GM19238 (cell line): ENCODE measurements at regions not wholly inside any gene's neighbourhood (a gene's known extent, or its start where the extent isn't known, plus 50 kb on each side); places are given as distances from the start of the nearest gene placed in this dataset.

Experiments
- DNase-seq: peaks from one replicate; pipeline ENCODE4 v3.0.0; 2011; ENCODE audit warnings: low spot score; ENCODE audit not compliant: insufficient read length

GRCh38 chr3:177563792-177564191 is 366.5 kb upstream of the TBL1XR1 start:
- DNase-seq = no peak

DNA sequence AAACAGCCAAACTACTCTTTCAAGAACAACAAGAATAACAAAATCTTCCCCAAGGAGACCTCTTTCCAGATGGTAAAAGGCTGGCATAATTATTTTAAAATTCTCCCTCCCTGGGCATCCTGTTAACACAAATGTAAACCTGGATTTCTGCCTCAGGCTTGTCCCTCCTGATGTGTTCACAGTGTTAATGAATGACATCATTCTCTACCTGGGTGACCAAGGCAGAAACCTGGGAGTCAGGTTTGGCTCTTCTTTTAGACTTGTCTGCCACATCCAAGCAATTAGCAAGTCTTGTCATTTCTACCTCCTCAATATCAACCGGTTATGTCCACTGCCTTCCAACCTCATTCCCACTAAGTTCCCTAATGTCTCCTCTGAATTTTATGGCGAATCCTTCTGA is 368.7 kb upstream of the TBL1XR1 start:
- DNase-seq = no peak

GRCh38 chr3:177567833-177568232 is 370.6 kb upstream of the TBL1XR1 start:
- no peak for DNase-seq

DNA sequence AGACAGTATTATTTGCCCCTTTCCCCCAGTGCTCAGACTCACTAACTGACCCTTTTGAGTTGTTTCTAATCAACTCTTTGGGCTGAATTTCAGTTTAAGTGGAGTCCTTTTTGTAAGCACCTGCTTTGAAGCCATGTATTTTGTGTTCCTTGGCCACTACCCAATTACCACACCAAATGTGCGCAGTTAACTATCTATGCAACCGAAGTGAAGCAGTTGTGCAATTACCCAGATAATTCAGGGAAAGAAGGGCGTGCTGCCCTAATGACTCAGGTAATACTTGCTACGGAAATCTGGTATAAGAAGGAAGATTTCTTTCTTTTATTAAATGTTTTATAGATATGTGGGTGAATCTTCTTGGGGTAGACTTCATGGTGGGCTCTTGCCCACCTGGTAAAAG is 371.9 kb upstream of the TBL1XR1 start:
- no peak for DNase-seq

GRCh38 chr3:177569875-177570657 is 372.8 kb upstream of the TBL1XR1 start:
- DNase-seq = no peak

GRCh38 chr3:177571271-177571943 is 374.1 kb upstream of the TBL1XR1 start:
- no peak for DNase-seq

GRCh38 chr3:177571944-177572315 is 374.6 kb upstream of the TBL1XR1 start:
- DNase-seq = no peak

- no peak for DNase-seq
Observed at GRCh38 chr3:177574222-177574856, 377.1 kb upstream of the TBL1XR1 start.

DNA sequence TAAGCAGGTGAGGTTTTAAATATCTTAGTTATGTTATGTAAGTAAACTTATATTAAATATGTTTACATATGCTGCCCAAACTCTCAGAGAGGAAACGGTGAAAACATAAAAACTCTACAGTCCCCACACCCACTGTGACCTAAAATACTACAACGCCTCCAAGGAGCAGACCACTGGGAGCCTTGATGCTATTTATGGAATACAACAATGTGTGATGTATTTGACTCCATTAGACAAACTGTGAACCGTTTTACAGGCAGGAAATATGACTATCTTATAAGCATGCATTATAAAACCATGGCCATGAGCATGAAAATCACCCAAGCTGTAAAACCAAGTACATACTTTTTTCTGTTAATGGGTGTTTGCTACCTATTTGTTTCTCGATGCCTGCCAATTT is 379.5 kb upstream of the TBL1XR1 start:
- DNase-seq = no peak

GRCh38 chr3:177578488-177578887 is 381.2 kb upstream of the TBL1XR1 start:
- no peak for DNase-seq

DNA sequence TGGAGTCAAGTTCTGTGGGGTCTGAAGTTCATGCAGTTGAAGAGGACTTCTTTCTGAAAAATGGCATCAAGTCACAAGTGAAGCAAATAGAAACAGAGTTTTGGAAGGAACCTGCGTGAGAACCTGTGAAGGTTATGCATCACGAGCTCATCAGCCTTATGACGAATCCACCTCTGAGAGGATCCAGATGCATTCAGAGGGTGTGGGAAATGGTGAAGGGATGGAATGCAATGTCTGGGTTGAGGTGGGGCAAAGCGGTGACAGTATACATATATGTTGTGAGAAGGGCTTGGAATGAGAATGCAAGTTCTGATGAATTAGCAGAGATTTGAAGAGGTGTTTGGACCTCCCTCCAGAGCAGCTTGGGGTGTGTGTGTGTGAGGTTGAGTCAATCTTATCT is 382.1 kb upstream of the TBL1XR1 start:
- no peak for DNase-seq

GRCh38 chr3:177580437-177580836 is 383.2 kb upstream of the TBL1XR1 start:
- DNase-seq = no peak

GRCh38 chr3:177585271-177585670 is 388.0 kb upstream of the TBL1XR1 start:
- DNase-seq = no peak

DNA sequence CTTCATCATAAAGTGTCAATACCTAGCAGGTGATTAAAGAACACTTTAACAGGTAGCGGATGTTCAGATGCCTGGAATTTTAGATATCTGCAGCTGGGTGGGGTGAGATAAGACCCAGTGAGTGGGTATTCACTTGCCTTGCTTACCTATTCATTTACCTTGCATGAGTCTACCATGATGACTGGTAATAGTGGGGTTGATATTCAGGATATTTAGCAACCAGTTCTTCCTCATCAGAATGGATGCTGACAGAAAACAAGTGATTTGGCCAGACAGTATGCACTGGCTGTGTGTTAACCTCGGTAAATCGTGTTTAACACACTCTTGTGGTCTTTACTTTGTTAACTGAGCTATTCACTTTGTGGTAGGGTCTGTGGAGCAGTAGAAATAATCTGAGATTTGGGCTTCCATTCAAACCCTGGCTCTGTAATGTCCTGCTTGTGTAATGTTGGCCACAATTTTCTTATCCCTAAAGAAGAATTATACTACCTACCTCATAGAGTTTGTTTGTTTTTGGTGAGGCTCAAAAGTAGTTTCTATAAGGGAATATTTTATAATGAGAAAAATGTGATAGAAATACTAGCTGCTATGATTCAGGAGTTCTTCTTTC is 391.9 kb upstream of the TBL1XR1 start:
- DNase-seq = no peak

- no peak for DNase-seq
Observed at GRCh38 chr3:177589911-177590381, 392.7 kb upstream of the TBL1XR1 start.

DNA sequence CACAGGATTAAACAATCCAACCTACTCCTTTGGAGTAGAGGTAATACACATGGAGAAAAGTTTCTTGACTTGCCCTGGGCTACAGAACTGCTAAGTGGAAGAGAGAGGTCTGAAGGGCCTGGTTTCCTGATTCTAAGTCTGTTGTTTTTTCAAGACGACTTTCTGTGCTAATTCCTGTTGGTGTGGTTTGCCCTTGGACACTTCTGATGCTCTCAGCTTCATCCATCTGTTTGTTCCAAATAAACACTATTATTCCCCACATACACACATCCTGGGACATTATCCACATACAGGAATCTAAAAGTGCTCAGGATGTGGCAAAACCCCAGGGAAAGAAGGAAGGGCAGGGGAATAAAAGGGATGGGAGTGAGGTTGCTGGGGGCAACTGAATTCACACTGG is 393.5 kb upstream of the TBL1XR1 start:
- DNase-seq = no peak

DNA sequence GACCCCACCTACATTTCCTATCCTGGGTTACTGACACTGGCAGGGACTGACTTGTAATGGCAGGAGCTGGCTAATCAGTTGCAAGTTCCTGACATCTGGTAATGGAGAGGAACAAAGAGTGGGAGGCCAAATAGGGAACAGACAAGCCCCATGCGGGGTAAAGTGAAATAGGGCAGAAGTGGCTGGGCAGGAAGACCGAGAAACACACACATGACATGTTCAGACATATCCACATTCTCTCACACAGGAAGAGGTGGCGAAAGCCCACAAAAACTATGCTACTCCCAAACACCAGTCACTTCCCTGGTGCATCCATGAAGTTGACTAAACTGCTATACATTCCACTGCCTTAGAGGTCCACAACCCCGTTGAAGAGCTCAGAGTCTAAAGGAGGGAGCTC is 394.1 kb upstream of the TBL1XR1 start:
- no peak for DNase-seq

DNA sequence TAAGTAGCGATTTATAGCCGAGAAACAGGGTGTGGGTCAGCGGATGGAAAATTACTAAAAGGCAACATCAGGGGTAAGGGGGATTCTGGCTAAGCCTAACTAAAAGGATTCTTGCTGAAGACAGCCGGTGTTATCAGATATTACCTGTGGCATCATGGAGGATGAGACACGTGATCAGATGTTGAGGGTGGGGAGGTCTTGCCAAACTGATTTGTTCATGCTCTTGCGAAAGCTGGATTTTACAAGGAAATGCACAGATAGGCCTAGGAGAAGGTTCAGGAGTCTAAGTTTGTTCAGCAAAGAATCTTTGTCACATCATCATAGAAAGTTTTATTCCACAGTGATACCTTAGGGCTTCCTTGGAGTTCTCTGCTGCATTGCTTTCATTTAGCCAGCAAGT is 396.8 kb upstream of the TBL1XR1 start:
- no peak for DNase-seq

DNA sequence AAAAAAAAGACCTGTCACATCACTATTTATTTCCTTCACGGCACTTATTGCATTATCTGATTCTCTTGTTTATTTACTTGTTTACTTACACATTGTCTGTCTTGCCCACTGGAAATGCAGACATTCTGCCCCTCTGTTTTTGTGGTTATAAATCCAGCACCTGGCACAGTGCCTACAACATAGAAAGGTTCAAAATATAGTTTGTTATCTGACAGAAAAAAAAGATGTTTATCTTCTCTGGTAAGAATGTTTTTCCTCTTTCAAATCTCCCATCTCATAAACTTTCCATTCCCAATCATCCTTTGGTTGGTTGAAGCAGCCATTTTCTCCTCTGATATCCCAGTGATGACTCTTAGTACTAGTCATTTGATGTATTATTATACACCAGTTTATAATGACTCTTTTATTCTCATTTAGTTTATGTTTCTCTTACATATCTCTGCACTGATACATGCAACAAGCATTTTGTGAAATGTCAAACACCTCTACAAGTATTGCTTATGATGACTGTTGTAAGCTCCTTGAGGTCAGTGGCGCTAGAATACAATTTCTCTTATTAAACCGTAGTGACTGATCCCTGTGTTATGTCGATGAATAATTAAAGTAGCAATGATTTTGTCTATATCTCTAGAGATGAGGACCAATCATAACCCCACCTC is 398.4 kb upstream of the TBL1XR1 start:
- DNase-seq = no peak

GRCh38 chr3:177596248-177596815 is 399.1 kb upstream of the TBL1XR1 start:
- no peak for DNase-seq

GRCh38 chr3:177596816-177597271 is 399.6 kb upstream of the TBL1XR1 start:
- no peak for DNase-seq
